ENCODE measurements at regions not wholly inside any gene's neighbourhood (a gene's known extent, or its start where the extent isn't known, plus 50 kb on each side); places are given as distances from the start of the nearest gene placed in this dataset.

DNA sequence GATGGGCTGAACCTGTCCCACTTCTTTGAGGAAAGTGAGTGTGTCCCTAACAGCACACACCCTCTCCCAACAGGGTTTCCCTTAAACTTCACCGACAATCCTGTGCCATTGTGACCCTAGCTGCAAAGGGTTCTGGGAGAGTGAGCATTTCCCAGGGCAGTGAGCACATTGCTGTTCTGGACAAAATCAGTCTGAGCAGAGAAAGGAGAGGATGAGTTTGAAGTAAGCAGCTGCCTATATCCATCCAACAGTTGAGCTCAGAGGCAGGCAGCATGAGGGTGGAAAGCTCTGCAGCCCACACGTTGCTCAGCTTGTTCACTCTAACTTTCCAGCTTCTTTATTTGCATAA, 296.5 kb upstream of the MAF start:
- TF ChIP-seq, protein P1, sequence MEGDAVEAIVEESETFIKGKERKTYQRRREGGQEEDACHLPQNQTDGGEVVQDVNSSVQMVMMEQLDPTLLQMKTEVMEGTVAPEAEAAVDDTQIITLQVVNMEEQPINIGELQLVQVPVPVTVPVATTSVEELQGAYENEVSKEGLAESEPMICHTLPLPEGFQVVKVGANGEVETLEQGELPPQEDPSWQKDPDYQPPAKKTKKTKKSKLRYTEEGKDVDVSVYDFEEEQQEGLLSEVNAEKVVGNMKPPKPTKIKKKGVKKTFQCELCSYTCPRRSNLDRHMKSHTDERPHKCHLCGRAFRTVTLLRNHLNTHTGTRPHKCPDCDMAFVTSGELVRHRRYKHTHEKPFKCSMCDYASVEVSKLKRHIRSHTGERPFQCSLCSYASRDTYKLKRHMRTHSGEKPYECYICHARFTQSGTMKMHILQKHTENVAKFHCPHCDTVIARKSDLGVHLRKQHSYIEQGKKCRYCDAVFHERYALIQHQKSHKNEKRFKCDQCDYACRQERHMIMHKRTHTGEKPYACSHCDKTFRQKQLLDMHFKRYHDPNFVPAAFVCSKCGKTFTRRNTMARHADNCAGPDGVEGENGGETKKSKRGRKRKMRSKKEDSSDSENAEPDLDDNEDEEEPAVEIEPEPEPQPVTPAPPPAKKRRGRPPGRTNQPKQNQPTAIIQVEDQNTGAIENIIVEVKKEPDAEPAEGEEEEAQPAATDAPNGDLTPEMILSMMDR (IDR thresholded peaks at IDR 0.05) = no peak
- TF ChIP-seq POLR2AphosphoS5 (IDR thresholded peaks at IDR 0.05; ENCODE audit: low read depth, low read length) (no peak), TCF7L2 (IDR thresholded peaks at IDR 0.05; ENCODE audit: low read depth, low read length) (no peak), SIN3A (IDR thresholded peaks at IDR 0.05; ENCODE audit: borderline replicate concordance, insufficient read depth, low read depth, low read length) (no peak)
- TF ChIP-seq, protein P2, sequence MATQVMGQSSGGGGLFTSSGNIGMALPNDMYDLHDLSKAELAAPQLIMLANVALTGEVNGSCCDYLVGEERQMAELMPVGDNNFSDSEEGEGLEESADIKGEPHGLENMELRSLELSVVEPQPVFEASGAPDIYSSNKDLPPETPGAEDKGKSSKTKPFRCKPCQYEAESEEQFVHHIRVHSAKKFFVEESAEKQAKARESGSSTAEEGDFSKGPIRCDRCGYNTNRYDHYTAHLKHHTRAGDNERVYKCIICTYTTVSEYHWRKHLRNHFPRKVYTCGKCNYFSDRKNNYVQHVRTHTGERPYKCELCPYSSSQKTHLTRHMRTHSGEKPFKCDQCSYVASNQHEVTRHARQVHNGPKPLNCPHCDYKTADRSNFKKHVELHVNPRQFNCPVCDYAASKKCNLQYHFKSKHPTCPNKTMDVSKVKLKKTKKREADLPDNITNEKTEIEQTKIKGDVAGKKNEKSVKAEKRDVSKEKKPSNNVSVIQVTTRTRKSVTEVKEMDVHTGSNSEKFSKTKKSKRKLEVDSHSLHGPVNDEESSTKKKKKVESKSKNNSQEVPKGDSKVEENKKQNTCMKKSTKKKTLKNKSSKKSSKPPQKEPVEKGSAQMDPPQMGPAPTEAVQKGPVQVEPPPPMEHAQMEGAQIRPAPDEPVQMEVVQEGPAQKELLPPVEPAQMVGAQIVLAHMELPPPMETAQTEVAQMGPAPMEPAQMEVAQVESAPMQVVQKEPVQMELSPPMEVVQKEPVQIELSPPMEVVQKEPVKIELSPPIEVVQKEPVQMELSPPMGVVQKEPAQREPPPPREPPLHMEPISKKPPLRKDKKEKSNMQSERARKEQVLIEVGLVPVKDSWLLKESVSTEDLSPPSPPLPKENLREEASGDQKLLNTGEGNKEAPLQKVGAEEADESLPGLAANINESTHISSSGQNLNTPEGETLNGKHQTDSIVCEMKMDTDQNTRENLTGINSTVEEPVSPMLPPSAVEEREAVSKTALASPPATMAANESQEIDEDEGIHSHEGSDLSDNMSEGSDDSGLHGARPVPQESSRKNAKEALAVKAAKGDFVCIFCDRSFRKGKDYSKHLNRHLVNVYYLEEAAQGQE (IDR thresholded peaks at IDR 0.05; ENCODE audit: insufficient read depth in 1 of 2, low read depth in 2 of 2, low read length in 1 of 2) = no peak
